Caco-2 (cell line): ENCODE measurements at regions not wholly inside any gene's neighbourhood (a gene's known extent, or its start where the extent isn't known, plus 50 kb on each side); places are given as distances from the start of the nearest gene placed in this dataset.

Source experiments
- BruUV-seq: library from RNA; stranded (reverse); fragments of 400-500 nt; replicated peaks from 2 replicates; lab custom pipeline; 2021; lab: Mats Ljungman, UMichigan
- CTCF ChIA-PET: fragments of 300-600 bp; sonication (Branson Sonifier 250); formaldehyde crosslinking; loops from one replicate; lab custom pipeline; 2022; ENCODE audit warnings: antibody characterized with exemption; lab: Charles Lee
- POLR2A ChIA-PET: fragments of 300-600 bp; sonication (Branson Sonifier 250); formaldehyde crosslinking; loops from one replicate; lab custom pipeline; 2022; ENCODE audit warnings: antibody characterized with exemption; lab: Charles Lee
- DNase-seq, 2 experiments: peaks; one replicate each; pipeline versions ENCODE4 v3.0.0 to v3.0.0-alpha.2; 2020 to 2022
- H3K27me3 ChIP-seq: replicated peaks from 2 replicates; pipeline ENCODE4 v1.6.0; 2011; ENCODE audit warnings: low read length; ENCODE audit not compliant: control insufficient read depth, insufficient read depth
- H3K36me3 ChIP-seq: 2 replicates; pipeline ENCODE4 v1.5.1; 2011; ENCODE audit warnings: low read length; ENCODE audit not compliant: control insufficient read depth, insufficient read depth
- H3K4me1 ChIP-seq: fragments of 250-450 bp; sonication (Bioruptor Pico); 2 replicates; pipeline ENCODE4 v1.5.1; 2020; ENCODE audit warnings: mild to moderate bottlenecking
- H3K4me3 ChIP-seq: 2 replicates; pipeline ENCODE4 v1.5.1; 2011; ENCODE audit warnings: low read depth, mild to moderate bottlenecking, control low read depth, low read length
- H3K9me3 ChIP-seq: fragments of 250-450 bp; sonication (Bioruptor Pico); 2 replicates; pipeline ENCODE4 v1.5.1; 2020; ENCODE audit warnings: mild to moderate bottlenecking, moderate library complexity
- H3K27ac Mint-ChIP-seq: one replicate; pipeline ENCODE4 v1.8.0; 2022; ENCODE audit warnings: mixed read lengths; ENCODE audit not compliant: unreplicated experiment
- H3K27me3 Mint-ChIP-seq: one replicate; pipeline ENCODE4 v1.8.0; 2022; ENCODE audit warnings: mixed read lengths; ENCODE audit not compliant: insufficient read depth, unreplicated experiment
- H3K36me3 Mint-ChIP-seq: one replicate; pipeline ENCODE4 v1.8.0; 2022; ENCODE audit warnings: mild to moderate bottlenecking, mixed read lengths; ENCODE audit not compliant: insufficient read depth, unreplicated experiment
- H3K4me1 Mint-ChIP-seq: one replicate; pipeline ENCODE4 v1.8.0; 2022; ENCODE audit warnings: low read depth, mixed read lengths; ENCODE audit not compliant: unreplicated experiment
- H3K4me3 Mint-ChIP-seq: one replicate; pipeline ENCODE4 v1.8.0; 2022; ENCODE audit warnings: mild to moderate bottlenecking, moderate library complexity, mixed read lengths; ENCODE audit not compliant: unreplicated experiment
- H3K9me3 Mint-ChIP-seq: one replicate; pipeline ENCODE4 v1.8.0; 2022; ENCODE audit warnings: mixed read lengths; ENCODE audit not compliant: unreplicated experiment
- CTCF ChIP-seq, 2 experiments: fragments of 200-600 bp in 1 of 2; IDR thresholded peaks; 1 replicate in 1 of 2; 2 replicates in 1 of 2; pipeline versions ENCODE4 v1.5.1 to v1.8.0; 2011 to 2022; ENCODE audit warnings: antibody characterized with exemption in 1 of 2, control low read depth in 1 of 2, inconsistent platforms in 1 of 2, low read depth in 1 of 2, low read length in 1 of 2, mild to moderate bottlenecking in 1 of 2, moderate library complexity in 1 of 2; ENCODE audit not compliant: insufficient read depth in 1 of 2, severe bottlenecking in 1 of 2, unreplicated experiment in 1 of 2
- intact Hi-C: fragments of 100-400 bp; cut with micrococcal nuclease; formaldehyde crosslinking; loops from one replicate; pipeline ENCODE4 v1.10.0; 2022; ENCODE audit not compliant: unreplicated experiment

- H3K27me3 Mint-ChIP-seq, result peaks cover 2% of the 10 kb centered on the region
- no peaks in the 10 kb centered on the region for H3K4me1 Mint-ChIP-seq
- Histone ChIP-seq H3K4me1 (no peaks in the 10 kb centered on the region), H3K4me3 (no peak overlapping the region), H3K36me3 (no peaks in the 10 kb centered on the region), H3K27me3 (no peaks in the 10 kb centered on the region), H3K9me3 (no peaks in the 10 kb centered on the region)
- CTCF ChIA-PET, result no interaction called here
- no peak overlapping the region for H3K4me3 Mint-ChIP-seq
- H3K36me3 Mint-ChIP-seq, result no peaks in the 10 kb centered on the region
- H3K9me3 Mint-ChIP-seq, result no peaks in the 10 kb centered on the region
- no TSS peak for BruUV-seq
- H3K27ac Mint-ChIP-seq, result no peak overlapping the region
- POLR2A ChIA-PET, result no interaction called here
- no peak for TF ChIP-seq CTCF (IDR thresholded peaks at IDR 0.05; ENCODE audit: insufficient read depth in 1 of 2, low read depth in 1 of 2, low read length in 1 of 2, severe bottlenecking in 1 of 2, unreplicated experiment in 1 of 2)
- intact Hi-C loops, result no loop called here
- DNase-seq, result no peak
Measured at GRCh38 chr18:68263481-68263880, 451.4 kb downstream of the TMX3 start.

GRCh38 chr18:68262690-68263294 lies 452.1 kb downstream of the TMX3 start:
- H3K4me1 Mint-ChIP-seq, result no peaks in the 10 kb centered on the region
- Histone ChIP-seq H3K4me3 (no peak overlapping the region), H3K27me3 (no peaks in the 10 kb centered on the region), H3K9me3 (no peaks in the 10 kb centered on the region), H3K36me3 (no peaks in the 10 kb centered on the region), H3K4me1 (no peaks in the 10 kb centered on the region)
- intact Hi-C loops, result no loop called here
- H3K27me3 Mint-ChIP-seq, result peaks cover 2% of the 10 kb centered on the region
- no peaks in the 10 kb centered on the region for H3K36me3 Mint-ChIP-seq
- ChIA-PET POLR2A (no interaction called here), CTCF (no interaction called here)
- H3K4me3 Mint-ChIP-seq, result no peak overlapping the region
- DNase-seq, result no peak
- BruUV-seq, result no TSS peak
- no peak overlapping the region for H3K27ac Mint-ChIP-seq
- TF ChIP-seq CTCF (IDR thresholded peaks at IDR 0.05; ENCODE audit: insufficient read depth in 1 of 2, low read depth in 1 of 2, low read length in 1 of 2, severe bottlenecking in 1 of 2, unreplicated experiment in 1 of 2), result no peak
- no peaks in the 10 kb centered on the region for H3K9me3 Mint-ChIP-seq

GRCh38 chr18:68256418-68257067 lies 458.4 kb downstream of the TMX3 start:
- intact Hi-C loops, result no loop called here
- no peak overlapping the region for H3K4me3 ChIP-seq
- H3K4me1 Mint-ChIP-seq, result no peaks in the 10 kb centered on the region
- no peaks in the 10 kb centered on the region for H3K36me3 Mint-ChIP-seq
- no peaks in the 10 kb centered on the region for H3K9me3 Mint-ChIP-seq
- no peak for TF ChIP-seq CTCF (IDR thresholded peaks at IDR 0.05; ENCODE audit: insufficient read depth in 1 of 2, low read depth in 1 of 2, low read length in 1 of 2, severe bottlenecking in 1 of 2, unreplicated experiment in 1 of 2)
- H3K9me3 ChIP-seq, result no peaks in the 10 kb centered on the region
- ChIA-PET CTCF (no interaction called here), POLR2A (no interaction called here)
- no TSS peak for BruUV-seq
- no peaks in the 10 kb centered on the region for H3K27me3 ChIP-seq
- no peak overlapping the region for H3K4me3 Mint-ChIP-seq
- no peak overlapping the region for H3K27ac Mint-ChIP-seq
- H3K36me3 ChIP-seq, result no peaks in the 10 kb centered on the region
- no peaks in the 10 kb centered on the region for H3K27me3 Mint-ChIP-seq
- no peaks in the 10 kb centered on the region for H3K4me1 ChIP-seq
- no peak for DNase-seq
